H1 (cell line): ENCODE measurements at regions not wholly inside any gene's neighbourhood (a gene's known extent, or its start where the extent isn't known, plus 50 kb on each side); places are given as distances from the start of the nearest gene placed in this dataset.

ENCODE experiments used
- CHD1 ChIP-seq: IDR thresholded peaks from 2 replicates; pipeline ENCODE4 v1.6.1; 2012; ENCODE audit warnings: low read depth, low read length, improper control_type of control experiment
- SP4 ChIP-seq: IDR thresholded peaks from 2 replicates; pipeline ENCODE4 v1.6.1; 2012; ENCODE audit warnings: low read length, inconsistent platforms

GRCh38 chr9:135329571-135330306, 149.8 kb upstream of the PPP1R26 start (continued):
- TF ChIP-seq SP4 (no peak), CHD1 (no peak)
